WTC11 (cell line): ENCODE measurements at regions not wholly inside any gene's neighbourhood (a gene's known extent, or its start where the extent isn't known, plus 50 kb on each side); places are given as distances from the start of the nearest gene placed in this dataset.

Experiments used
- ATAC-seq: fragments of 200-7000 bp; cut with Tn5 transposase; 2 replicates; pipeline ENCODE4 v1.10.0; 2021; ENCODE audit warnings: mild to moderate bottlenecking, moderate library complexity
- CTCF ChIA-PET: fragments of 300-600 bp; sonication (Branson Sonifier 250); formaldehyde crosslinking; loops from one replicate; lab custom pipeline; 2021; ENCODE audit warnings: antibody characterized with exemption; lab: Charles Lee
- POLR2A ChIA-PET: fragments of 350-600 bp; sonication (Branson Sonifier 250); formaldehyde crosslinking; loops from one replicate; lab custom pipeline; 2021; ENCODE audit warnings: antibody characterized with exemption; lab: Charles Lee
- DNase-seq: peaks from one replicate; pipeline ENCODE4 v3.0.0; 2021; ENCODE audit warnings: low spot score
- H3K27ac Mint-ChIP-seq: 2 replicates; pipeline ENCODE4 v1.8.0; 2021; ENCODE audit warnings: mixed read lengths
- H3K27me3 Mint-ChIP-seq: 2 replicates; pipeline ENCODE4 v1.8.0; 2021; ENCODE audit warnings: low read depth, mild to moderate bottlenecking, moderate library complexity, mixed read lengths
- H3K36me3 Mint-ChIP-seq: 2 replicates; pipeline ENCODE4 v1.8.0; 2021; ENCODE audit warnings: mixed read lengths
- H3K4me1 Mint-ChIP-seq: 2 replicates; pipeline ENCODE4 v1.8.0; 2022; ENCODE audit warnings: mixed read lengths
- H3K4me3 Mint-ChIP-seq: 2 replicates; pipeline ENCODE4 v1.8.0; 2021; ENCODE audit warnings: mild to moderate bottlenecking, moderate library complexity, mixed read lengths
- H3K9me3 Mint-ChIP-seq: 2 replicates; pipeline ENCODE4 v1.8.0; 2021; ENCODE audit warnings: mixed read lengths
- ARID4B ChIP-seq: sonication (generic); formaldehyde crosslinking; IDR thresholded peaks from 2 replicates; pipeline ENCODE4 v1.8.0; 2023; ENCODE audit warnings: missing genetic modification reagents, mild to moderate bottlenecking, borderline replicate concordance
- FOXJ3 ChIP-seq: sonication (generic); formaldehyde crosslinking; IDR thresholded peaks from 2 replicates; pipeline ENCODE4 v1.9.0; 2021; ENCODE audit warnings: missing genetic modification reagents, mild to moderate bottlenecking, borderline replicate concordance
- FOXP1 ChIP-seq: sonication (generic); formaldehyde crosslinking; IDR thresholded peaks from 2 replicates; pipeline ENCODE4 v1.8.0; 2022; ENCODE audit warnings: missing genetic modification reagents, mild to moderate bottlenecking, moderate library complexity, borderline replicate concordance
- GRHL2 ChIP-seq: fragments of 250-450 bp; sonication (Bioruptor Pico); IDR thresholded peaks from 2 replicates; pipeline ENCODE4 v1.8.0; 2022; ENCODE audit warnings: mild to moderate bottlenecking, moderate library complexity; ENCODE audit not compliant: insufficient replicate concordance, severe bottlenecking
- IRF2 ChIP-seq: sonication (generic); formaldehyde crosslinking; IDR thresholded peaks from 2 replicates; pipeline ENCODE4 v1.8.0; 2022; ENCODE audit warnings: low read depth, missing genetic modification reagents, borderline replicate concordance
- KAT7 ChIP-seq: sonication (generic); formaldehyde crosslinking; IDR thresholded peaks from 2 replicates; pipeline ENCODE4 v1.8.1; 2023; ENCODE audit warnings: missing genetic modification reagents, mild to moderate bottlenecking, borderline replicate concordance
- MAX ChIP-seq: sonication (generic); formaldehyde crosslinking; IDR thresholded peaks from 2 replicates; pipeline ENCODE4 v1.8.0; 2022; ENCODE audit warnings: mild to moderate bottlenecking, missing genetic modification reagents
- NFE2L1 ChIP-seq: sonication (generic); formaldehyde crosslinking; IDR thresholded peaks from 2 replicates; pipeline ENCODE4 v1.8.1; 2023; ENCODE audit warnings: missing genetic modification reagents
- NFYB ChIP-seq: sonication (generic); formaldehyde crosslinking; conservative IDR thresholded peaks from 2 replicates; pipeline ENCODE4 v1.8.0; 2022; ENCODE audit warnings: low read depth, missing genetic modification reagents
- NR1H2 ChIP-seq: sonication (generic); formaldehyde crosslinking; IDR thresholded peaks from 2 replicates; pipeline ENCODE4 v1.9.0; 2021; ENCODE audit warnings: mild to moderate bottlenecking, moderate library complexity, missing genetic modification reagents
- NR3C1 ChIP-seq: sonication (generic); formaldehyde crosslinking; conservative IDR thresholded peaks from 2 replicates; pipeline ENCODE4 v1.8.1; 2023; ENCODE audit warnings: low read depth, mild to moderate bottlenecking, missing genetic modification reagents
- PRDM15 ChIP-seq: sonication (generic); formaldehyde crosslinking; IDR thresholded peaks from 2 replicates; pipeline ENCODE4 v1.8.0; 2022; ENCODE audit warnings: missing genetic modification reagents
- PREB ChIP-seq: sonication (generic); formaldehyde crosslinking; IDR thresholded peaks from 2 replicates; pipeline ENCODE4 v1.8.1; 2022; ENCODE audit warnings: mild to moderate bottlenecking, missing genetic modification reagents, moderate library complexity, borderline replicate concordance
- TEAD1 ChIP-seq: sonication (generic); formaldehyde crosslinking; IDR thresholded peaks from 2 replicates; pipeline ENCODE4 v1.8.0; 2022; ENCODE audit warnings: mild to moderate bottlenecking, missing genetic modification reagents
- ZBTB21 ChIP-seq: sonication (generic); formaldehyde crosslinking; IDR thresholded peaks from 2 replicates; pipeline ENCODE4 v1.8.1; 2023; ENCODE audit warnings: mild to moderate bottlenecking, missing genetic modification reagents, borderline replicate concordance
- ZBTB43 ChIP-seq: sonication (generic); formaldehyde crosslinking; IDR thresholded peaks from 2 replicates; pipeline ENCODE4 v1.8.1; 2023; ENCODE audit warnings: mild to moderate bottlenecking, missing genetic modification reagents
- ZNF219 ChIP-seq: sonication (generic); formaldehyde crosslinking; IDR thresholded peaks from 2 replicates; pipeline ENCODE4 v1.8.0; 2023; ENCODE audit warnings: missing genetic modification reagents, mild to moderate bottlenecking, borderline replicate concordance
- ZNF232 ChIP-seq: sonication (generic); formaldehyde crosslinking; IDR thresholded peaks from 2 replicates; pipeline ENCODE4 v1.8.0; 2022; ENCODE audit warnings: mild to moderate bottlenecking, missing genetic modification reagents
- ZNF671 ChIP-seq: fragments of 250-450 bp; sonication (Bioruptor Pico); IDR thresholded peaks from 2 replicates; pipeline ENCODE4 v1.8.0; 2021; ENCODE audit warnings: mild to moderate bottlenecking
- ZSCAN18 ChIP-seq: fragments of 250-450 bp; sonication (Bioruptor Pico); IDR thresholded peaks from 2 replicates; pipeline ENCODE4 v2.1.2; 2022; ENCODE audit warnings: mild to moderate bottlenecking, moderate library complexity

GRCh38 chr9:13479096-13479495, 199.6 kb upstream of the MPDZ start:
- H3K27me3 Mint-ChIP-seq, result no peaks in the 10 kb centered on the region; the same call in 1 of the 2 replicates
- no peak overlapping the region for H3K27ac Mint-ChIP-seq
- ATAC-seq, result no peak
- no peak overlapping the region for H3K4me3 Mint-ChIP-seq
- H3K4me1 Mint-ChIP-seq, result peaks cover 20% of the 10 kb centered on the region
- POLR2A ChIA-PET, result no interaction called here
- CTCF ChIA-PET, result no interaction called here
- peaks cover 25% of the 10 kb centered on the region for H3K36me3 Mint-ChIP-seq
- TF ChIP-seq FOXJ3 (CRISPR knock-in tag) (no peak), ZNF671 (CRISPR knock-in tag) (no peak), NFYB (CRISPR knock-in tag) (no peak), ZNF232 (CRISPR knock-in tag) (no peak), IRF2 (no peak), NR3C1 (CRISPR knock-in tag) (no peak), NR1H2 (no peak), TEAD1 (CRISPR knock-in tag) (no peak), ZBTB43 (CRISPR knock-in tag) (no peak), MAX (no peak), NFE2L1 (no peak), GRHL2 (CRISPR knock-in tag) (no peak), PRDM15 (no peak), FOXP1 (CRISPR knock-in tag) (no peak), ZBTB21 (CRISPR knock-in tag) (no peak), ARID4B (CRISPR knock-in tag) (no peak), ZSCAN18 (CRISPR knock-in tag) (no peak), KAT7 (CRISPR knock-in tag) (no peak), PREB (CRISPR knock-in tag) (no peak), ZNF219 (no peak)
- H3K9me3 Mint-ChIP-seq, result peaks cover 37% of the 10 kb centered on the region
- DNase-seq, result no peak
